Adrenal gland (tissue), 9 donors: ENCODE measurements at regions not wholly inside any gene's neighbourhood (a gene's known extent, or its start where the extent isn't known, plus 50 kb on each side); places are given as distances from the start of the nearest gene placed in this dataset.
A peak's percentile ranks its signal among the peaks of the same experiment; 100 is the strongest.

ENCODE experiments used
- DNase-seq, 7 donors: peaks; one replicate each; pipeline ENCODE4 v3.0.0-alpha.2; 2019 to 2020
- H3K27ac ChIP-seq, 5 donors: fragments of 200-600 bp; sonication (generic) in 4 of 5; 1 replicate in 3 of 5; 2 replicates in 2 of 5; pipeline versions ENCODE4 v1.5.1 to v1.8.0; 2016 to 2020; ENCODE audit warnings: mild to moderate bottlenecking in 1 of 5
- H3K27me3 ChIP-seq: fragments of 200-600 bp; 2 replicates; pipeline ENCODE4 v1.8.0; 2021
- H3K36me3 ChIP-seq, 2 donors: fragments of 200-600 bp; replicated peaks in 1 of 2; 1 replicate in 1 of 2; 2 replicates in 1 of 2; pipeline versions ENCODE4 v1.5.1 to v1.8.0; 2018 to 2022
- H3K4me1 ChIP-seq, 2 donors: fragments of 200-600 bp; replicated peaks in 1 of 2; 1 replicate in 1 of 2; 2 replicates in 1 of 2; pipeline versions ENCODE4 v1.5.1 to v1.8.0; 2018 to 2021
- H3K4me3 ChIP-seq, 4 donors: fragments of 200-600 bp; sonication (generic) in 3 of 4; one replicate each; pipeline ENCODE4 v1.5.1; 2016 to 2018
- H3K9me3 ChIP-seq, 3 donors: fragments of 200-600 bp; sonication (generic) in 1 of 3; replicated peaks in 1 of 3; 1 replicate in 2 of 3; 2 replicates in 1 of 3; pipeline versions ENCODE4 v1.5.1 to v1.8.0; 2016 to 2021
- CTCF ChIP-seq, 6 experiments: fragments of 450-650 bp in 4 of 6; fragments of 200-600 bp in 2 of 6; sonication (generic) in 1 of 6; IDR thresholded peaks; 1 replicate in 5 of 6; 2 replicates in 1 of 6; pipeline versions ENCODE4 v1.5.1 to v1.8.0; 2016 to 2021; ENCODE audit warnings: antibody characterized with exemption in 6 of 6, mild to moderate bottlenecking in 2 of 6, moderate library complexity in 1 of 6
- POLR2A ChIP-seq, 2 donors: fragments of 450-650 bp; IDR thresholded peaks; one replicate each; pipeline ENCODE4 v1.6.1; 2017; ENCODE audit warnings: antibody characterized with exemption in 2 of 2, mild to moderate bottlenecking in 2 of 2, moderate library complexity in 1 of 2
- WGBS, 4 donors: extraction: QIAGEN DNeasy Blood & Tissue Kit in 2 of 4; methylation state at CpG; one replicate each; pipeline versions ENCODE4 v1.1.5 to v1.1.7; 2013 to 2017; 5-methylcytosine and 5-hydroxymethylcytosine counted together
- intact Hi-C, 2 donors: fragments of 100-400 bp; cut with DNase I; formaldehyde crosslinking; loops; one replicate each; pipeline versions ENCODE4 v1.14.1 to v1.15.0; 2022 to 2023
- donor health status: healthy with polysubstance abuse.
- donor health status: Bipolar disorder and iron deficiency.
- donor health status: DM: yes; HTN: yes; CAD: no.
- donor health status: DM: no; HTN: no; CAD: no.
- donor health status: DM: no; HTN: no; CAD: no.

GRCh38 chr11:129249351-129249750 lies 57.2 kb upstream of the ARHGAP32 start:
- Histone ChIP-seq H3K9me3 (no peaks in the 10 kb centered on the region), H3K4me1 (peaks cover 10 to 26% of the 10 kb centered on the region in 2 donors), H3K27ac (no peak overlapping the region), H3K4me3 (no peak overlapping the region), H3K27me3 (no peaks in the 10 kb centered on the region), H3K36me3 (no peaks in the 10 kb centered on the region)
- DNase-seq, result peak in 2 of 7 donors; percentile 17 to 21
- TF ChIP-seq CTCF (IDR thresholded peaks at IDR 0.05), result no peak
- TF ChIP-seq POLR2A (IDR thresholded peaks at IDR 0.05), result no peak
- intact Hi-C loops, result no loop called here
- 54 to 76% (median 70%) methylated on average over 4 of the region's 4 CpGs for WGBS, 4 donors

GRCh38 chr11:129248618-129249017 lies 56.5 kb upstream of the ARHGAP32 start:
- intact Hi-C loops, result no loop called here
- no peaks in the 10 kb centered on the region for H3K27me3 ChIP-seq
- WGBS, 4 donors, result 58 to 62% (median 60%) methylated on average over 4 of the region's 4 CpGs
- no peak for DNase-seq
- H3K4me1 ChIP-seq, result peaks cover 10 to 26% of the 10 kb centered on the region in 2 donors
- TF ChIP-seq POLR2A (IDR thresholded peaks at IDR 0.05), result no peak
- TF ChIP-seq CTCF (IDR thresholded peaks at IDR 0.05), result no peak
- H3K9me3 ChIP-seq, result no peaks in the 10 kb centered on the region
- H3K36me3 ChIP-seq, result no peaks in the 10 kb centered on the region
- no peak overlapping the region for H3K4me3 ChIP-seq
- no peak overlapping the region for H3K27ac ChIP-seq

GRCh38 chr11:129247135-129247534 lies 55.0 kb upstream of the ARHGAP32 start:
- WGBS, 4 donors, result 51 to 85% (median 73%) methylated on average over 1 of the region's 1 CpG
- no peak for TF ChIP-seq CTCF (IDR thresholded peaks at IDR 0.05)
- no peak for TF ChIP-seq POLR2A (IDR thresholded peaks at IDR 0.05)
- DNase-seq, result peak in 1 of 7 donors; percentile 27
- intact Hi-C loops, result no loop called here
- H3K27me3 ChIP-seq, result no peaks in the 10 kb centered on the region
- no peak overlapping the region for H3K27ac ChIP-seq
- H3K4me3 ChIP-seq, result no peak overlapping the region
- no peaks in the 10 kb centered on the region for H3K9me3 ChIP-seq
- no peaks in the 10 kb centered on the region for H3K36me3 ChIP-seq
- H3K4me1 ChIP-seq, result peaks cover 10 to 26% of the 10 kb centered on the region in 2 donors

- DNase-seq, result no peak
- WGBS, 4 donors, result 87 to 94% (median 89%) methylated on average over 2 of the region's 2 CpGs
Observed at GRCh38 chr11:129242855-129243254, 50.7 kb upstream of the ARHGAP32 start.

More at GRCh38 chr11:129242855-129243254, 50.7 kb upstream of the ARHGAP32 start:
- no peaks in the 10 kb centered on the region for H3K9me3 ChIP-seq
- H3K4me3 ChIP-seq, result no peak overlapping the region
- no peak for TF ChIP-seq CTCF (IDR thresholded peaks at IDR 0.05)
- TF ChIP-seq POLR2A (IDR thresholded peaks at IDR 0.05), result no peak
- intact Hi-C loops, result no loop called here
- H3K27me3 ChIP-seq, result no peaks in the 10 kb centered on the region
- peaks cover 12 to 18% of the 10 kb centered on the region in 2 donors for H3K4me1 ChIP-seq
- no peaks in the 10 kb centered on the region for H3K36me3 ChIP-seq
- no peak overlapping the region for H3K27ac ChIP-seq
